Mesothelial cell of epicardium (in vitro differentiated cells): ENCODE measurements at regions not wholly inside any gene's neighbourhood (a gene's known extent, or its start where the extent isn't known, plus 50 kb on each side); places are given as distances from the start of the nearest gene placed in this dataset.

Experiments
- DNase-seq, 2 experiments: peaks; one replicate each; pipeline ENCODE4 v3.0.0; 2021; ENCODE audit warnings: low spot score in 2 of 2; ENCODE audit not compliant: unreplicated experiment in 2 of 2
- H3K27ac Mint-ChIP-seq: 2 replicates; pipeline ENCODE4 v1.8.0; 2021; ENCODE audit warnings: mixed read lengths
- H3K27me3 Mint-ChIP-seq: 2 replicates; pipeline ENCODE4 v1.8.0; 2021; ENCODE audit warnings: low read depth, mixed read lengths
- H3K36me3 Mint-ChIP-seq: 2 replicates; pipeline ENCODE4 v1.8.0; 2021; ENCODE audit warnings: mixed read lengths
- H3K4me1 Mint-ChIP-seq: 2 replicates; pipeline ENCODE4 v1.8.0; 2021; ENCODE audit warnings: mixed read lengths
- H3K4me3 Mint-ChIP-seq: 2 replicates; pipeline ENCODE4 v1.8.0; 2021; ENCODE audit warnings: mild to moderate bottlenecking, moderate library complexity, mixed read lengths
- H3K9me3 Mint-ChIP-seq: 2 replicates; pipeline ENCODE4 v1.8.0; 2021; ENCODE audit warnings: mixed read lengths
- TF ChIP-seq, protein P1 (sequence below): fragments of 200-600 bp; sonication (generic); IDR thresholded peaks from one replicate; pipeline ENCODE4 v1.5.0; 2021; ENCODE audit warnings: antibody characterized with exemption; ENCODE audit not compliant: unreplicated experiment

DNA sequence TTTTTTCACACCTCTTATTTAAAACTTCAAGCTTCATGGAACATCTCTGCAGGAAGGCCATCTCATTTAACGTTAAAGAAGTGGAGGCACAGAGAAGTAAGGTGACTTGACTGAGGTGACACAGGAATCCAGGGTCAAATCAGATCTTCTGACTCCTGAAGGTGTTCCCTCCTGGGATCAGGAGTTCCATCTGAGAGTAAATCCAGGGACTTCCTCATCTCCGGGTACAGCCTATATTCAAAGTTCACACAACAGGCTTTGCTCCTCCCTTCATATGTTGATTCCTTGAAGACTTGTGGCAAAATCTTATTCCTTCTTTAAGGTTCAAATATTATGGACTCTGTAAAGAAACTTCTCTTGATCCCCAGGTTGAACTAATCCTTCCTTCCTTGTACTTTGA is 313.1 kb upstream of the CLINT1 start:
- H3K9me3 Mint-ChIP-seq = no peaks in the 10 kb centered on the region
- H3K27me3 Mint-ChIP-seq = peaks cover 9% of the 10 kb centered on the region
- H3K4me3 Mint-ChIP-seq = no peak overlapping the region
- no peaks in the 10 kb centered on the region for H3K36me3 Mint-ChIP-seq
- no peak overlapping the region for H3K27ac Mint-ChIP-seq
- DNase-seq = no peak
- TF ChIP-seq, protein P1, sequence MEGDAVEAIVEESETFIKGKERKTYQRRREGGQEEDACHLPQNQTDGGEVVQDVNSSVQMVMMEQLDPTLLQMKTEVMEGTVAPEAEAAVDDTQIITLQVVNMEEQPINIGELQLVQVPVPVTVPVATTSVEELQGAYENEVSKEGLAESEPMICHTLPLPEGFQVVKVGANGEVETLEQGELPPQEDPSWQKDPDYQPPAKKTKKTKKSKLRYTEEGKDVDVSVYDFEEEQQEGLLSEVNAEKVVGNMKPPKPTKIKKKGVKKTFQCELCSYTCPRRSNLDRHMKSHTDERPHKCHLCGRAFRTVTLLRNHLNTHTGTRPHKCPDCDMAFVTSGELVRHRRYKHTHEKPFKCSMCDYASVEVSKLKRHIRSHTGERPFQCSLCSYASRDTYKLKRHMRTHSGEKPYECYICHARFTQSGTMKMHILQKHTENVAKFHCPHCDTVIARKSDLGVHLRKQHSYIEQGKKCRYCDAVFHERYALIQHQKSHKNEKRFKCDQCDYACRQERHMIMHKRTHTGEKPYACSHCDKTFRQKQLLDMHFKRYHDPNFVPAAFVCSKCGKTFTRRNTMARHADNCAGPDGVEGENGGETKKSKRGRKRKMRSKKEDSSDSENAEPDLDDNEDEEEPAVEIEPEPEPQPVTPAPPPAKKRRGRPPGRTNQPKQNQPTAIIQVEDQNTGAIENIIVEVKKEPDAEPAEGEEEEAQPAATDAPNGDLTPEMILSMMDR = no peak
- peaks cover 16% of the 10 kb centered on the region for H3K4me1 Mint-ChIP-seq

DNA sequence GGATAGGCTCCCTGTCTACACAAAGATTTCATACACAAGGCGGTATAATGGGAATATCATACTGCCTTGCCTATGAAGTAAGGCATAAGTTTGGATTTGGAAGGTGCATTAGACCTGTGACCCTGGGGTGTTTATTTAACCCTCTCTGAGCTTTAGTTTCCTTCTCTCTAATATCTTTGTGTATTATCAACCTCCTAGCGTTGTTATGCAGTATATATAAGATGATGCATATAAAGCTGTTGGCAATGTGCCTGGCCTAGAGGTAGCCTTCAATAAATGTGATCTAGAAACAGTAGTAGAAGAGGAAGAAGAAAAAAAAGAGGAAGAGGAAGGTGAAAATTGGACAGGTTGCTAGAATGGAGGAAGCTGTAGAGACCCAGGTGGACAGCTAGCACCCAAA is 311.6 kb upstream of the CLINT1 start:
- no peak for DNase-seq
- H3K9me3 Mint-ChIP-seq = no peaks in the 10 kb centered on the region
- peaks cover 14% of the 10 kb centered on the region for H3K4me1 Mint-ChIP-seq
- no peaks in the 10 kb centered on the region for H3K36me3 Mint-ChIP-seq
- TF ChIP-seq, protein P1 = no peak
- H3K27ac Mint-ChIP-seq = no peak overlapping the region
- H3K4me3 Mint-ChIP-seq = no peak overlapping the region
- H3K27me3 Mint-ChIP-seq = peaks cover 7% of the 10 kb centered on the region

DNA sequence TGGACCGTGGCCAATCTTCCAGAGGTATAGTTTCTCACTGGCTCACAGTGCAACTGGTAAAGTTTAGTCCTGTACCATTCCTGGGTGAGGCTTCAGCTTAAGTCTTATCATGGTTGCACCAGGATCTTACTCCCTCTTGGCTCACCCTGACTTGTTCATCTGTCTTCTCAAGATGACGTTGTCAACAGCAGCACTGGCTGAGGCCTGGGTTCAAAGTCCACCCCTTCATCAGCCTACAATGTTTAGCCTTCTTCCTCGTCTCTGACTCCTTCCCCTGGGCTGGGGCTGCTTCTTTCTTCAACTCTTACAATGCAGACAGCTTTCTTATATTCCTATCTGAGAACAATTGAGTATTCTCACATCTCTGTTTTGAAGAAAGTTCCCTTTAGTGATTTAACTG is 311.1 kb upstream of the CLINT1 start:
- peaks cover 7% of the 10 kb centered on the region for H3K27me3 Mint-ChIP-seq
- no peak for DNase-seq
- peaks cover 9% of the 10 kb centered on the region for H3K4me1 Mint-ChIP-seq
- TF ChIP-seq, protein P1 = no peak
- no peak overlapping the region for H3K4me3 Mint-ChIP-seq
- H3K27ac Mint-ChIP-seq = no peak overlapping the region
- H3K9me3 Mint-ChIP-seq = no peaks in the 10 kb centered on the region
- H3K36me3 Mint-ChIP-seq = no peaks in the 10 kb centered on the region

DNA sequence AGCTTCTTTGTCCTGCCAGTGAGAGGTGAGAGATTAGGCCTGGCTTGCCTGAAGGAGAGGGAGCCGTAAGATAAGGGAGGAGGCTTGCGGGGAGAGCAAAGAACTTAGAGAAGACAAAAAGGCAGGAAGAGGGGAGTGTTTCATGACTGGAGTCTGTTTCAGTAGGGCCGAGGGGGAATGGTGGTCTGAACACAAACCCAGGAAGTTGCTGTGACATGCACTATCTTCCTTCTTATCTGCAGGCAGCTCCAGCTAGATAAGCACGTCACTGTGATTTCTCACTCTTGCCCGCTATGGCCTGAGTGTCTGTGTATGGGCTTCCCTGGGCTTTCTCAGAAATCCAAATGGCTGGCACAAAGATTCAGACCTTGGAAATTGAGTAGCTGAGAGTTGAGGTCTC is 307.5 kb upstream of the CLINT1 start:
- Mint-ChIP-seq H3K4me3 (no peak overlapping the region), H3K36me3 (no peaks in the 10 kb centered on the region), H3K27me3 (peaks cover 5% of the 10 kb centered on the region), H3K4me1 (peaks cover 13% of the 10 kb centered on the region), H3K9me3 (no peaks in the 10 kb centered on the region), H3K27ac (peak overlapping the region; percentile 37)
- TF ChIP-seq, protein P1 = no peak
- no peak for DNase-seq

DNA sequence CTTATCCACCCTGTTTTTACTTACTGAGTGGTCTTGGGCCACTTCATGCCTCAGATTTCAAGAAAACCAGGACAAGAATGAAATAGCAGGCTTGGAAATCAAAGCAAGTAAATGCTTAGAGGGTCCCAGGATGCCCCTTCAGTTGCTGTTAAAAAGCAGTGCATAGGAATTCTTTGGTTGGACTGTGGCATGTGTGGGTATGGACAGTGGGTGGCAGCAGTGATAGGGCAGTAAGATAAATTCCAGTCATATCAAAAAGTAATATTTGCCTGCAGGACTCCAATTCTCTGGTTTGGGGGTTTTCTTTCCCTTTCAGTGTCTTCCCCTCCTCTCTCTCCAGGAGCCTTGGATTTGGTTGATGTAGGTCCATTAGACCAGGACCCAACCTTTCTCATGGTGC is 306.7 kb upstream of the CLINT1 start:
- peaks cover 13% of the 10 kb centered on the region for H3K4me1 Mint-ChIP-seq
- no peaks in the 10 kb centered on the region for H3K9me3 Mint-ChIP-seq
- DNase-seq = no peak
- H3K4me3 Mint-ChIP-seq = no peak overlapping the region
- H3K36me3 Mint-ChIP-seq = no peaks in the 10 kb centered on the region
- peaks cover 5% of the 10 kb centered on the region for H3K27me3 Mint-ChIP-seq
- no peak overlapping the region for H3K27ac Mint-ChIP-seq
- TF ChIP-seq, protein P1 = no peak
